GM12864 (cell line): ENCODE measurements at regions not wholly inside any gene's neighbourhood (a gene's known extent, or its start where the extent isn't known, plus 50 kb on each side); places are given as distances from the start of the nearest gene placed in this dataset.

Experiments
- DNase-seq: peaks from one replicate; pipeline ENCODE4 v3.0.0-alpha.2; 2011; ENCODE audit warnings: low read depth
- H3K4me3 ChIP-seq: 2 replicates; pipeline ENCODE4 v1.5.1; 2011; ENCODE audit warnings: mild to moderate bottlenecking, low read depth, low read length, control low read depth
- CTCF ChIP-seq: IDR thresholded peaks from 2 replicates; pipeline ENCODE4 v1.5.1; 2011; ENCODE audit warnings: low read depth, mild to moderate bottlenecking, moderate library complexity, low read length, control low read depth, inconsistent platforms; ENCODE audit errors: missing control alignments

- peak overlapping the region; percentile 90; the same call in 1 of the 2 replicates for H3K4me3 ChIP-seq
- no peak for TF ChIP-seq CTCF
- no peak for DNase-seq
Measured at GRCh38 chr22:46068593-46069491, 81.5 kb upstream of the PPARA start.

- no peak for TF ChIP-seq CTCF
- DNase-seq = no peak
Measured at GRCh38 chr22:46069521-46070214, 80.7 kb upstream of the PPARA start.

GRCh38 chr22:46070215-46070802 is 80.0 kb upstream of the PPARA start:
- TF ChIP-seq CTCF = no peak
- no peak for DNase-seq
- H3K4me3 ChIP-seq = peak overlapping the region; percentile 90

More at GRCh38 chr22:46069521-46070214, 80.7 kb upstream of the PPARA start:
- peak overlapping the region; percentile 90 for H3K4me3 ChIP-seq

- TF ChIP-seq CTCF = no peak
- DNase-seq = no peak
- peak overlapping the region; percentile 90 for H3K4me3 ChIP-seq
Measured at GRCh38 chr22:46070803-46071450, 79.4 kb upstream of the PPARA start.

- no peak for DNase-seq
- TF ChIP-seq CTCF = no peak
- peak overlapping the region; percentile 70 for H3K4me3 ChIP-seq
Measured at GRCh38 chr22:46071451-46072109, 78.7 kb upstream of the PPARA start.
